CD14-positive monocyte (primary cell): ENCODE measurements at regions not wholly inside any gene's neighbourhood (a gene's known extent, or its start where the extent isn't known, plus 50 kb on each side); places are given as distances from the start of the nearest gene placed in this dataset.

Experiments
- DNase-seq, 3 donors: peaks; one replicate each; pipeline ENCODE4 v3.0.0-alpha.2; 2011 to 2022
- H2AFZ ChIP-seq: 2 replicates; pipeline ENCODE4 v1.6.0; 2012; ENCODE audit warnings: mild to moderate bottlenecking, low read depth, low read length, inconsistent platforms; ENCODE audit not compliant: insufficient read depth, poor library complexity, severe bottlenecking
- H3K27ac ChIP-seq, 2 donors: 1 replicate in 1 of 2; 2 replicates in 1 of 2; pipeline ENCODE4 v1.5.1; 2012 to 2013; ENCODE audit warnings: low read length in 2 of 2, control low read depth in 1 of 2, inconsistent platforms in 1 of 2, low read depth in 1 of 2, mild to moderate bottlenecking in 1 of 2
- H3K27me3 ChIP-seq, 2 donors: one replicate each; pipeline versions ENCODE4 v1.6.0 to v1.6.1; 2011 to 2013; ENCODE audit warnings: low read length in 2 of 2; ENCODE audit not compliant: control insufficient read depth in 2 of 2, insufficient read depth in 2 of 2
- H3K36me3 ChIP-seq, 2 donors: replicated peaks in 1 of 2; 1 replicate in 1 of 2; 2 replicates in 1 of 2; pipeline versions ENCODE4 v1.5.1 to v1.6.1; 2012 to 2013; ENCODE audit warnings: low read length in 2 of 2, control low read depth in 1 of 2, inconsistent platforms in 1 of 2, mild to moderate bottlenecking in 1 of 2; ENCODE audit not compliant: insufficient read depth in 2 of 2, control insufficient read depth in 1 of 2
- H3K4me1 ChIP-seq, 2 donors: 1 replicate in 1 of 2; 2 replicates in 1 of 2; pipeline versions ENCODE4 v1.5.1 to v1.6.1; 2012 to 2013; ENCODE audit warnings: low read length in 2 of 2, control low read depth in 1 of 2, inconsistent platforms in 1 of 2, mild to moderate bottlenecking in 1 of 2, moderate library complexity in 1 of 2; ENCODE audit not compliant: insufficient read depth in 2 of 2, control insufficient read depth in 1 of 2
- H3K4me2 ChIP-seq: replicated peaks from 2 replicates; pipeline ENCODE3; 2012; ENCODE audit warnings: low read length, moderate library complexity, mild to moderate bottlenecking; ENCODE audit not compliant: poor library complexity, severe bottlenecking; ENCODE audit errors: extremely low read depth
- H3K4me3 ChIP-seq, 3 experiments: fragments of 200-600 bp in 1 of 3; sonication (generic) in 1 of 3; replicated peaks in 1 of 3; 1 replicate in 2 of 3; 2 replicates in 1 of 3; pipeline ENCODE4 v1.5.1; 2011 to 2013; ENCODE audit warnings: low read length in 3 of 3, mild to moderate bottlenecking in 3 of 3, control low read depth in 2 of 3, low read depth in 2 of 3, inconsistent platforms in 1 of 3, moderate library complexity in 1 of 3
- H3K79me2 ChIP-seq: 2 replicates; pipeline ENCODE4 v1.6.0; 2012; ENCODE audit warnings: mild to moderate bottlenecking, control low read depth, inconsistent platforms, low read length, moderate library complexity; ENCODE audit not compliant: insufficient read depth
- H3K9ac ChIP-seq: 2 replicates; pipeline ENCODE4 v1.6.0; 2017; ENCODE audit warnings: low read length, mild to moderate bottlenecking; ENCODE audit not compliant: insufficient read depth, poor library complexity, severe bottlenecking
- H3K9me3 ChIP-seq, 2 donors: replicated peaks in 1 of 2; 1 replicate in 1 of 2; 2 replicates in 1 of 2; pipeline versions ENCODE4 v1.5.1 to v1.6.1; 2012 to 2013; ENCODE audit warnings: low read length in 2 of 2, control low read depth in 1 of 2; ENCODE audit not compliant: control insufficient read depth in 1 of 2, insufficient read depth in 1 of 2
- H4K20me1 ChIP-seq: 2 replicates; pipeline ENCODE4 v1.6.0; 2012; ENCODE audit warnings: mild to moderate bottlenecking, low read length, control low read depth, moderate library complexity; ENCODE audit not compliant: insufficient read depth
- H3K27ac Mint-ChIP-seq, 7 donors: one replicate each; pipeline ENCODE4 v1.8.0; 2020; ENCODE audit warnings: mild to moderate bottlenecking in 7 of 7, mixed read lengths in 7 of 7, moderate library complexity in 6 of 7, inconsistent platforms in 2 of 7
- H3K27me3 Mint-ChIP-seq, 3 donors: one replicate each; pipeline ENCODE4 v1.8.0; 2021 to 2022; ENCODE audit warnings: low read depth in 3 of 3, mild to moderate bottlenecking in 3 of 3, mixed read lengths in 3 of 3, moderate library complexity in 3 of 3, inconsistent platforms in 1 of 3
- H3K36me3 Mint-ChIP-seq, 2 donors: one replicate each; pipeline ENCODE4 v1.8.0; 2020; ENCODE audit warnings: mixed read lengths in 2 of 2, inconsistent platforms in 1 of 2, mild to moderate bottlenecking in 1 of 2
- H3K4me1 Mint-ChIP-seq: one replicate; pipeline ENCODE4 v1.8.0; 2020; ENCODE audit warnings: mild to moderate bottlenecking, mixed read lengths
- H3K4me3 Mint-ChIP-seq, 2 donors: one replicate each; pipeline ENCODE4 v1.8.0; 2020; ENCODE audit warnings: mild to moderate bottlenecking in 2 of 2, mixed read lengths in 2 of 2, moderate library complexity in 1 of 2
- H3K9me3 Mint-ChIP-seq, 7 donors: one replicate each; pipeline ENCODE4 v1.8.0; 2020 to 2022; ENCODE audit warnings: mixed read lengths in 7 of 7, mild to moderate bottlenecking in 6 of 7, moderate library complexity in 6 of 7, inconsistent platforms in 2 of 7
- WGBS: methylation state at CpG from one replicate; pipeline ENCODE4 v1.1.5; 2013; ENCODE audit warnings: missing lambda C conversion rate; ENCODE audit not compliant: insufficient coverage; 5-methylcytosine and 5-hydroxymethylcytosine counted together
- intact Hi-C, 2 donors: fragments of 100-400 bp; cut with micrococcal nuclease; formaldehyde crosslinking; loops; one replicate each; pipeline versions ENCODE4 v1.15.0 to v1.15.1; 2023
- TF ChIP-seq, protein P1 (sequence below): fragments of 200-600 bp; IDR thresholded peaks from one replicate; pipeline ENCODE4 v1.8.0; 2022; ENCODE audit warnings: antibody characterized with exemption, mild to moderate bottlenecking

DNA sequence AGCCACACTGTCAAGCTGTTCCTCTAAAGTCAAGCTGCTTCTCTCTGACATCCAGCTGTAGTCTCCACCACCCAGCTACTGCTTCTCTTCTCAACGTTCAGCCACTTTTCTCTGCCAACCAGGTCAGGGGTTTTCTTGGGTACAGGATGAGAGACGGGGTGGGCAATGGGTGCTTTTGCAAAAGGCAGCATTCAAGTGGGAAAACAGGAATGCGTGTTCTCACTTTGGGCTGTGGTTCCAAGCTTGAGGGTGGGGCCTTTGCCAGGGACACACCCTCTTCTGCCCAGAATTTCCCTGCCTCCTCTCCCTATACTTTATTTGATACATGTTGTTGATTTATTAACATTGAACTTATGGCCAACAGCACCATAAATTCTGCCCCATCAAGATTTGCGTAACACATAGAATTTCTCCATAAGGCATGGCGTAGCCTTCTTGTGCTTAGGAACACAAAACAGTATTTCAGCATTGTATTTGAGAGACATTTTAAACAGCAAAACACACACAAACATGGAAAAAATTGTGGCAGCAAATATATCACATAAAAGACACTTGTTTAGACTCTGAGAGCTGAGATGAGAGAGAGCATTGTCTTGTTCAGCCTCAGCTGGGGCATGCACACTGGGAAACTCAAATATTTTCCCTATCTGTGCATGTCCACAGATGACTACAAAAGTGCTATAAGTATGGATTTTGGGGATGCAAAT, 392.8 kb downstream of the SLITRK6 start:
- H3K36me3 Mint-ChIP-seq: no peaks in the 10 kb centered on the region
- H3K4me1 Mint-ChIP-seq: no peaks in the 10 kb centered on the region
- WGBS: 100% methylated on average over 2 of the region's 5 CpGs
- Histone ChIP-seq H3K79me2 (no peaks in the 10 kb centered on the region), H3K9me3 (peaks cover 3 to 9% of the 10 kb centered on the region in 2 donors), H3K4me2 (no peak overlapping the region), H3K9ac (no peak overlapping the region), H3K4me1 (no peaks in the 10 kb centered on the region), H2AFZ (no peak overlapping the region), H4K20me1 (no peaks in the 10 kb centered on the region), H3K27me3 (no peaks in the 10 kb centered on the region), H3K4me3 (no peak overlapping the region), H3K36me3 (no peaks in the 10 kb centered on the region), H3K27ac (no peak overlapping the region)
- no peak overlapping the region for H3K27ac Mint-ChIP-seq
- intact Hi-C loops: no loop called here
- DNase-seq: no peak
- no peak overlapping the region for H3K4me3 Mint-ChIP-seq
- no peaks in the 10 kb centered on the region for H3K27me3 Mint-ChIP-seq
- TF ChIP-seq, protein P1, sequence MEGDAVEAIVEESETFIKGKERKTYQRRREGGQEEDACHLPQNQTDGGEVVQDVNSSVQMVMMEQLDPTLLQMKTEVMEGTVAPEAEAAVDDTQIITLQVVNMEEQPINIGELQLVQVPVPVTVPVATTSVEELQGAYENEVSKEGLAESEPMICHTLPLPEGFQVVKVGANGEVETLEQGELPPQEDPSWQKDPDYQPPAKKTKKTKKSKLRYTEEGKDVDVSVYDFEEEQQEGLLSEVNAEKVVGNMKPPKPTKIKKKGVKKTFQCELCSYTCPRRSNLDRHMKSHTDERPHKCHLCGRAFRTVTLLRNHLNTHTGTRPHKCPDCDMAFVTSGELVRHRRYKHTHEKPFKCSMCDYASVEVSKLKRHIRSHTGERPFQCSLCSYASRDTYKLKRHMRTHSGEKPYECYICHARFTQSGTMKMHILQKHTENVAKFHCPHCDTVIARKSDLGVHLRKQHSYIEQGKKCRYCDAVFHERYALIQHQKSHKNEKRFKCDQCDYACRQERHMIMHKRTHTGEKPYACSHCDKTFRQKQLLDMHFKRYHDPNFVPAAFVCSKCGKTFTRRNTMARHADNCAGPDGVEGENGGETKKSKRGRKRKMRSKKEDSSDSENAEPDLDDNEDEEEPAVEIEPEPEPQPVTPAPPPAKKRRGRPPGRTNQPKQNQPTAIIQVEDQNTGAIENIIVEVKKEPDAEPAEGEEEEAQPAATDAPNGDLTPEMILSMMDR: no peak
- H3K9me3 Mint-ChIP-seq: peaks cover 0 to 15% (median 2%) of the 10 kb centered on the region in 7 donors

DNA sequence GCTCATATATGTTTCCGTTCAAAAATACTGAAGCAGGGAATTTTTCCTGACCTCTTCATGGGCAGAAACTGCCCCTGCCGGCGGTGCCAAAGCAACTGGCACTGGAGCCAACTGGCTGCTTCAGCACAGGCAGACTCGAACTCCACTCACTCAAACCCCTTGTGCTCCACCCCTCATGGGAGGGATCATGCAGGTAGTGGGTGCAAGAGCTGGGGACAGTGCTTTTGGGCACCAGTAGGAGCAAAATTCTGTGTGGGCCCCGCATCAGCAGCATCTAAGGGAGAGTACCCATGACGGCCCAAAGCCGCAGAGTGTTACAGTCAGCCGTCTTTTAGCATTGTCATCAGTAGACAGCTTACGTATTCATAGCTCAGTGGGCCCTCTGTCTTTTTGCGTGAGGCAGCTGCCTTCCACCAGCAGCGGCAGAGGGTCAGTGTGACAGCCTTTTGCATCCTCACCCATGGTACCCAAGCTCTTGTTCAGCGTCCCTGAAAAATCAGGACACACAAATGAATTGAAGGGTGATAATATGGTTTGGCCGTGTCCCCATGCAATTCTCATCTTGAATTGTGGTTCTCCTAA, 393.8 kb downstream of the SLITRK6 start:
- H3K27ac Mint-ChIP-seq: no peak overlapping the region
- H3K79me2 ChIP-seq: no peaks in the 10 kb centered on the region
- H3K9ac ChIP-seq: no peak overlapping the region
- TF ChIP-seq, protein P1: no peak
- H2AFZ ChIP-seq: no peak overlapping the region
- H3K9me3 Mint-ChIP-seq: peaks cover 0 to 22% (median 6%) of the 10 kb centered on the region in 7 donors
- no peak overlapping the region for H3K27ac ChIP-seq
- H3K4me1 ChIP-seq: no peaks in the 10 kb centered on the region
- H3K36me3 Mint-ChIP-seq: no peaks in the 10 kb centered on the region
- H3K9me3 ChIP-seq: peaks cover 13 to 16% of the 10 kb centered on the region in 2 donors
- H3K27me3 Mint-ChIP-seq: no peaks in the 10 kb centered on the region
- no peaks in the 10 kb centered on the region for H3K4me1 Mint-ChIP-seq
- intact Hi-C loops: no loop called here
- H4K20me1 ChIP-seq: no peaks in the 10 kb centered on the region
- no peaks in the 10 kb centered on the region for H3K36me3 ChIP-seq
- no peaks in the 10 kb centered on the region for H3K27me3 ChIP-seq
- no peak overlapping the region for H3K4me2 ChIP-seq
- no peak overlapping the region for H3K4me3 Mint-ChIP-seq
- H3K4me3 ChIP-seq: no peak overlapping the region
- 97% methylated on average over 8 of the region's 13 CpGs for WGBS
- DNase-seq: no peak
